ENCODE measurements at regions not wholly inside any gene's neighbourhood (a gene's known extent, or its start where the extent isn't known, plus 50 kb on each side); places are given as distances from the start of the nearest gene placed in this dataset.

GRCh38 chr2:51448911-51449310 lies 417.0 kb upstream of the NRXN1 start:
- no peak for DNase-seq
- H3K4me1 ChIP-seq, result no peaks in the 10 kb centered on the region

GRCh38 chr2:51441786-51442185 lies 409.9 kb upstream of the NRXN1 start:
- TF ChIP-seq EP300 (IDR thresholded peaks at IDR 0.05; ENCODE audit: low read depth), result no peak
- TF ChIP-seq POLR2AphosphoS5 (IDR thresholded peaks at IDR 0.05), result no peak
- no peaks in the 10 kb centered on the region for H3K9me3 ChIP-seq
- H3K27ac ChIP-seq, result no peak overlapping the region
- no peaks in the 10 kb centered on the region for H3K27me3 ChIP-seq
- H3K36me3 ChIP-seq, result no peaks in the 10 kb centered on the region
- 75 to 78% methylated on average over 8 of the region's 8 CpGs for WGBS, 2 donors (ENCODE audit: low coverage in 1 of 2)
- intact Hi-C loops (cut with DNase I; ENCODE audit: low total_unique reads) (no loop called here), in situ Hi-C loops (cut with MboI; ENCODE audit: low pct_ligation_motif_present in 1 of 4, low pct_unique_long_range_greater_than_20kb in 1 of 4, low sequenced_read_pairs in 3 of 4) (no loop called here)
- H3K4me3 ChIP-seq, result no peak overlapping the region
- no peaks in the 10 kb centered on the region for H3K4me1 ChIP-seq
- no peak for DNase-seq

More at GRCh38 chr2:51448911-51449310, 417.0 kb upstream of the NRXN1 start:
- Histone ChIP-seq H3K9me3 (no peaks in the 10 kb centered on the region), H3K36me3 (no peaks in the 10 kb centered on the region), H3K27me3 (no peaks in the 10 kb centered on the region), H3K27ac (no peak overlapping the region), H3K4me3 (no peak overlapping the region)
- intact Hi-C loops (cut with DNase I; ENCODE audit: low total_unique reads), result no loop called here
- in situ Hi-C loops (cut with MboI; ENCODE audit: low pct_ligation_motif_present in 1 of 4, low pct_unique_long_range_greater_than_20kb in 1 of 4, low sequenced_read_pairs in 3 of 4), result no loop called here
- TF ChIP-seq POLR2AphosphoS5 (IDR thresholded peaks at IDR 0.05), result no peak
- no peak for TF ChIP-seq EP300 (IDR thresholded peaks at IDR 0.05; ENCODE audit: low read depth)
- TF ChIP-seq POLR2A (IDR thresholded peaks at IDR 0.05), result no peak
- no peak for TF ChIP-seq CTCF (IDR thresholded peaks at IDR 0.05)

GRCh38 chr2:51424418-51424817 lies 392.5 kb upstream of the NRXN1 start:
- no peaks in the 10 kb centered on the region for H3K4me1 ChIP-seq
- H3K27ac ChIP-seq, result no peak overlapping the region
- H3K36me3 ChIP-seq, result no peaks in the 10 kb centered on the region
- TF ChIP-seq POLR2AphosphoS5 (IDR thresholded peaks at IDR 0.05), result no peak
- TF ChIP-seq EP300 (IDR thresholded peaks at IDR 0.05; ENCODE audit: low read depth), result no peak
- no peak for TF ChIP-seq POLR2A (IDR thresholded peaks at IDR 0.05)
- no peak for TF ChIP-seq CTCF (IDR thresholded peaks at IDR 0.05)
- no peak overlapping the region for H3K4me3 ChIP-seq
- no peaks in the 10 kb centered on the region for H3K27me3 ChIP-seq
- in situ Hi-C loops (cut with MboI; ENCODE audit: low pct_ligation_motif_present in 1 of 4, low pct_unique_long_range_greater_than_20kb in 1 of 4, low sequenced_read_pairs in 3 of 4), result no loop called here
- DNase-seq, result no peak
- H3K9me3 ChIP-seq, result peaks cover 0 to 6% of the 10 kb centered on the region in 2 donors
- WGBS, 2 donors (ENCODE audit: low coverage in 1 of 2), result 42% methylated on average over 2 of the region's 2 CpGs; no CpG with 5 or more reads in 1 of the 2 donors
- intact Hi-C loops (cut with DNase I; ENCODE audit: low total_unique reads), result no loop called here

GRCh38 chr2:51420511-51420910 lies 388.6 kb upstream of the NRXN1 start:
- no peak overlapping the region for H3K27ac ChIP-seq

More at GRCh38 chr2:51420511-51420910, 388.6 kb upstream of the NRXN1 start:
- Histone ChIP-seq H3K4me1 (no peaks in the 10 kb centered on the region), H3K9me3 (peaks cover 0 to 3% of the 10 kb centered on the region in 2 donors), H3K4me3 (no peak overlapping the region), H3K36me3 (no peaks in the 10 kb centered on the region), H3K27me3 (no peaks in the 10 kb centered on the region)
- intact Hi-C loops (cut with DNase I; ENCODE audit: low total_unique reads), result no loop called here
- TF ChIP-seq EP300 (IDR thresholded peaks at IDR 0.05; ENCODE audit: low read depth), result no peak
- no peak for TF ChIP-seq CTCF (IDR thresholded peaks at IDR 0.05)
- TF ChIP-seq POLR2A (IDR thresholded peaks at IDR 0.05), result no peak
- TF ChIP-seq POLR2AphosphoS5 (IDR thresholded peaks at IDR 0.05), result no peak
- no peak for DNase-seq
- 26 to 50% methylated on average over 3 of the region's 3 CpGs for WGBS, 2 donors (ENCODE audit: low coverage in 1 of 2)
- in situ Hi-C loops (cut with MboI; ENCODE audit: low pct_ligation_motif_present in 1 of 4, low pct_unique_long_range_greater_than_20kb in 1 of 4, low sequenced_read_pairs in 3 of 4), result no loop called here

Measured in transverse colon (tissue), 4 donors.